Right lobe of liver (tissue), 4 donors: ENCODE measurements at regions not wholly inside any gene's neighbourhood (a gene's known extent, or its start where the extent isn't known, plus 50 kb on each side); places are given as distances from the start of the nearest gene placed in this dataset.

Experiments
- CTCF ChIP-seq, 4 donors: fragments of 200-600 bp in 3 of 4; fragments of 450-650 bp in 1 of 4; IDR thresholded peaks; one replicate each; pipeline versions ENCODE4 v1.5.1 to v1.8.0; 2016 to 2022; ENCODE audit warnings: antibody characterized with exemption in 4 of 4, mild to moderate bottlenecking in 2 of 4
- POLR2A ChIP-seq: fragments of 450-650 bp; IDR thresholded peaks from one replicate; pipeline ENCODE4 v1.6.1; 2017; ENCODE audit warnings: antibody characterized with exemption, mild to moderate bottlenecking
- donor health status: DM: no; HTN: no; CAD: no.
- donor health status: DM: no; HTN: no; CAD: no.
- donor health status: DM: no; HTN: yes; CAD: no.

- TF ChIP-seq POLR2A = no peak
- TF ChIP-seq CTCF (IDR thresholded peaks at IDR 0.05) = no peak
These were observed 507.3 kb downstream of the RNF144A start for GRCh38 chr2:7424481-7424880.
